Stimulated activated CD4-positive, alpha-beta T cell treated with anti-CD3 and anti-CD28 coated beads, Interleukin-2, amount 100 ng/mL, for 4 hours (primary cell): ENCODE measurements at regions not wholly inside any gene's neighbourhood (a gene's known extent, or its start where the extent isn't known, plus 50 kb on each side); places are given as distances from the start of the nearest gene placed in this dataset.

ENCODE experiments used
- DNase-seq: peaks from one replicate; pipeline ENCODE4 v3.0.0-alpha.2; 2020; ENCODE audit warnings: low read depth

DNA sequence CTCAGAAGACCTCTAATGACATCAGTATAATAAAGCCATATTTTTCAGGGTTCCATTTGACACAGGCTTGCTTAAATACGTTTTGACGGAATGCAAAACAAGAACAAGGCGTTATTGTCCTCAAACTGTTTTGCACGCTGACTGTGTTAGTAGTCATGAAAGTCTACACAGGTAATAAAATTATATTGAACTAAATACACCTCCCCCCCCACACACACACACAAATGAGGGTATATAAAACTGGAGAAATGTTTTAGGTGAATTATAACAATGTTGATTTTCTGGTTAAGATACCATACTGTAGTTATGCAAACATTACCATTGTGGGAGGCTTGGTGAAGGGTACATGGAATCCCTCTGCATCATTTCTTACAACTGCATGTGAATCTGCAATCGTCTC is 257.1 kb upstream of the ARRDC4 start:
- DNase-seq = no peak

DNA sequence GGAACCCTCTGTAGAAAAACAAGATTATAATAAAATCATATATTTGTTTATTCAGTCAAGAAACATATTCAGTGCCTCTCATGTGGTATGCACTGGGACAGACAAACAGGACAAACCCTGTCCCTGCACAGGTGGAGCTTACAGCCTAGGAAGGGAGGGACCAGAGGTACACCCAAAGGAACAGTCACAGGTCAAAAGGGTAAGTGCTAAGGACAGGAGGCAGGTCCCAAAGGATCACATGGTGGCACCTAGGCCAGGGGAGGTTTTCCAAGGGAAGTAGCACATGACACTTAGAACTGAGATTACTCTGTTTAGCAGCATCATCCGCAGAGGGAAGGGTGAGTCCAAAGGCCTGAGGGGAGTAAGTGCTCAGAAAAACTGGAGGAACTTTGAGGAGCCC is 254.4 kb upstream of the ARRDC4 start:
- DNase-seq = no peak

DNA sequence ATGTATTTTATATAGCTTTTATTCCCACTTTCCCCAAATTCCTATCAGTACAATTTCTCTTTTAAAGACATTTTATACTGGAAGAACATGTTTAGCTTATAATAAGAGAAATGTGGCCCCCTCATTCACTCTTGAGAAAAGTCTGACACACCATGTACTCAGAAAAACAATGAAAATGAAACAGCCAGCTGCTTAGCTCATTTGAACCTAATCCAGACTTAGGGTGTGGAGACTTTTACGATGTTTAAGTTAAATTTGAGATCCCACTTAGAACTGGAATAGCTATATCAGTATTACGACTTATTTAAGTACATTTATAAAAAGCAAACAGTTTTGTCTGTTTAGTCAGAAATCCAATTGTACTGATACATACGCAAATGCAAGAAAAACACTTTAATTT is 252.3 kb upstream of the ARRDC4 start:
- no peak for DNase-seq

DNA sequence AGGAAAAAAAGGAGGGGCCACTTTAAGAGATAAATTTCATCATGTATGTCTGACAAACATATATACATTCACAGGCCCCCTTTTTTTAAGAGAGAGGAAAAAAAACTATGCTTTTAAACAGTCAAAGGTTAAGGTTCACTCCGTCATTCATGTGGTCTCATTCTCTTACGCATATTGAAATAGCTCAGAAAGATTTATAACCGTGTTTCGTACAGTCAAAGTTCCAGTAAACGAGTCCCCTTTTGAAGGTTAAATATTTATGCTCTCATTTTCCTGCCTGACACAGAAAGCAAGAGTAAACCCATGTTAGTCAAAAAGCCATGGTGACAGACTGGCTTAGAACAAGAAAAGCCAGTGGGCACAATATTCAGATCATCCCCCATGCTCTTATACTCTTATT is 248.0 kb upstream of the ARRDC4 start:
- DNase-seq = no peak

DNA sequence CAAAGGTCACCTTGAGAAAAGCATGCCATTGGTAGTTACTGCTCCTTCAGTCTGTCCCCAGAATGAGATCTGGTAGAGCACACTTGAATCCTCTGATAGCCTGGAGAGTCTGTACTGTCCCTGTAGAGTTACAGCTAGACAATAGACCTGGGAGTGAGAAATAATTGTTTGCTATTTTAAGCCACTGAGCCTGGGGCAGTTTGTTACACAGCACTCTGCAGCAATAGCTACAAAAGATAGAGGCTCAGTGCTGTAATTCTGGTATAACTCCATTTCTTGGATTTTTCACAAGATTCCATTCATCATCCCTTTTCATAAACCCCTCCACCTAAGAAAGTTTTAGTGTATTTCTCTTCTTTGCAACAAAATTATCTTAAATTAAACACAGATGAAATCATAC is 242.7 kb upstream of the ARRDC4 start:
- DNase-seq = no peak

DNA sequence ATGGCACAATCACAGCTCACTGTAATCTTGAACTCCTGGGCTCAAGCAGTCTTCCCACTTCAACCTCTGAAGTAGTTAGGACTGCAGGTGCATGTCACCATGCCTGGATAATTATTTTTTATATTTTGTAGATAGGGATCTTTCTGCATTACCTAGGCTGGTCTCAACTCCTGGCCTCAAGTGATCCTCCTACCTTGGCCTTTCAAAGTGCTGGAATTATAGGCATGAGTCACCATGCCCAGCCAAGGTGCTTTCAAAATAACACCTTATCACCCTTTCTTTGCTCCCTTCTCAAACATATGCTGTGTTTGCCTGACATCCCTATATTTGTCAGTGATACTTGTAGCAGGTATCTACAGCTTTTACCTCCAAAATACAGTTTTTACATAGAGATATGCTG is 242.0 kb upstream of the ARRDC4 start:
- no peak for DNase-seq

DNA sequence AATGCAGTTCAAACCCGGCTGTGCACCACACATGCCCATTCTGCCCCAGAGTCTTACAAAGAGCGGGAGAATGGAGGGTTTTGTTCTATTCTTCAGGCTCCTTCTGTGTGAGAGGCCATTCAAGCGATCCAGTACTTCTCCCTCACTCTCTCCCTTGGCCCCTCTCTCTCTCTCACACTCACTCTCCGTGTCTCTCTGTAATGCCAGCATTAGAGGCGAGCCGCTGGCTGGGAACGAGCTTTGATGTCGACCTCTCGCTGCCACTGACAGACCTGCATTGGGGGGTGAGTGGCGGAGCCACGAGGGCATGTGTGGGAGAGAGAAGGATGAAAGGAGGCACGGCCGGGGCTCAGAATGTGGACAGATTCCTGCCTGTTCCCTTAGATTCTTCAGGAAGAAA is 231.7 kb upstream of the ARRDC4 start:
- DNase-seq = no peak

DNA sequence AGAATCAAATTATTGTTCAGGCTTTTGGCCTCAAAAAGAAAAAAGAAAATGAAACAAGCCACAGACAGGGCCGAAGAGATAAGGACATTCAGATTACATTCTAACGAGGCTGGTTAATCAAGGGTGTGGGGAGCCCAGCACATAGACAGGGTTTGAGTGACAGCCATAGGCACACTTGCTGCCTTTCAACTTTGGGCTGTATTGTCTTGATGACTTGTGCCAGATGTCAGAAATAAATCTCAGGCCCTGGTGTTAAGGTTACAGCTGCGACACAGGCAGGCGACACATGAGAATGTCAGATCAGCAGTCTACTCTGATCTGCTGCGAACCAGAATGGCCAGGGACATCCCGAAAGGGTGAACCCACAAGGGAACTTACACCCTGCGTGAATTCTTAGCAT is 231.2 kb upstream of the ARRDC4 start:
- DNase-seq = no peak

DNA sequence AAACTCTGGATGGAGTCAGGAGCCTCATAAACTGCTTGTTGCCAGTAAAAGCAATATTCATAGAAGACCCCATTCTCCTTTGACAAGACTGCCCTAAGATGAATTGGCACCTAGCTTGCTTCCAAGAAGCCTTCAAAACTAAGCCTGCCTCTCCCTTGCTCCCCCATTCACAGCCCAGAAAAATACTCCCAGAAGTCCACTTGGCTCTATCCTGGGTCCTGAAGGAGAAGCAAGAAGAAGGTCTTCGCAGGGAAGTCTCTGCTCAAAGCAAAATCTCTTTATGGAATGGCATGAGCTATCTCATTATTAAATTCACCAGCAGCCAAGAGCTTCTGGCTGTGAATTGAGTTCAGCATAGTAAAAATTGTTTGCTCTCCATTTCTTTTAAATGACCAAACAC is 230.2 kb upstream of the ARRDC4 start:
- DNase-seq = no peak

DNA sequence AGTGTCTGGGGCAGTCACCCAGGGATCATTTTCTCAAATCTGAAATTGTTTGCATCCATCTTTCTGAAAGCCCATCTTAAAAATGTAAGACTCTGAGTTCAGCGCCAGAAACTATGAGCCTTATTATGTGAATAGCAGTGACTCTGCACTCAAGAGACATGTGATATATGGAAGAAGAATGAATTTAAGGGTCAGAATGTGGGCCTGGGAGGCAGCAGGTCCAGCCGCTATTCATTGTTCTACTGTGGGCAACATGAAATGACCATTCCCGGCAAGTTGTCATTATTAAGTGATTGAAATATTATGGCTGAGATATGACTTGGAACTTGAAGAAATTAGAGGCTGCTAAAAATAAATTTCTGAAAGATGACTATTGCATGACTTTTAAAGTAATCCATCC is 228.6 kb upstream of the ARRDC4 start:
- no peak for DNase-seq

DNA sequence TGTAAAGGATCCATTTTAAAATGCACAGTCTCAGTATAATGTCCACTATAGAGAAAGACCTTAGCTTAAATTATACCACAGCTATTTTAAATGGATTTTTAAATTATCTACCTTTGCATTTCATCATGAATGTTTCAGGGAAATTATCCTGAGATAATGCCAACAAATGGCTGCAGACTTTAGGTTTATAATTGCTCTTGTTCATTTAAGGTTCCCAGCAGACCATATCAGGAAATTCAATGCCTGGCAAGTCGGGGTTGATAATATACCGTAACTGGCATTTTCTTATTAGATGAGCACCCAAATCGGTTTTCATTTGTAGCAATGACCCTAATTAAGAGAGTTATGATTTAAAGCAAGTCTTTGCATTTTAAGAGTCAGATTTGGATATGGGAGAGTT is 227.1 kb upstream of the ARRDC4 start:
- no peak for DNase-seq

DNA sequence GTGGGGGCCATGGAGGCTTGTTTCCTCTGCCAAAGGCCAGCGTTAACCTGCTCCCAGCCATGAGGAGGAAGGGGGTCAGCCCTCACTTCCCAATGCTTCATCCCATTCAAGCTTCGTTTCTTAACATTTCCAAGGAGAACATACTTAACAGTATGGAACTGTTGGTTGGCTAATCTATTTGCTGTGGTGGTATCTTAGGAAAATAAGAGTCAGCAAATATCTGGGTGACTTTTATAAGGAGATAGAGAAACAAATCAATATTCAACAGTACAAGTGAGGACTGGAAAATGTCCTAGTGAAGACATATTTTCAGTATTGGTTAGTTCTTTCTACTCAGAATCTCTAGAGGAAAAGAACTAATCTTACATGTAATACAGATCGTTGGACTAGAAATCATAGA is 223.8 kb upstream of the ARRDC4 start:
- no peak for DNase-seq

DNA sequence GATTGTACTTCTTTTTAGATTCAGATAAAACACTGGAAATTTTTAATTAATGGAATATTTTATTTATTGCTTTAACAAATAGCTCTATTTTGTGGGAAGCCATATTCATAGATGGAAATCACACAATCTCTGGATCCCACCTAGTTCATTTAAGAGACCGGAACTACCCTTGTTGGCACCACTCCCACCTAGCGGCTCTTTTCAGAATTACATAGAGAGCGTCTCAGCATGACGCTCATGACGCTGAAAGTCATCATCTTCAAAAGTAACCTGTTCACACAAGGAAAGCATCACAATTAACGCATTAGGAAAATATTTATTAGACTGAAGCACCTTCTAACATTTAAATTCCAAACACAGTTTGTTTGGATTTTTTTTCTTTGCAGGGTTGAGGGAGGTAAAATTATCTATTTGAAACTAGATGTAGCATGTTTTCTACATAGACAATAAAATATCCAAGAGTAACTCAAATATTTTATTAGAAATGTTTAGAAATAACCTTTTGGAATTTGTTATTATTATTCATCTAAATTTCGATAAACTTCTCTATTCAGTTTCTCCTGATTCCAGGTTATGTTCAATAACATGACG is 214.9 kb upstream of the ARRDC4 start:
- no peak for DNase-seq

DNA sequence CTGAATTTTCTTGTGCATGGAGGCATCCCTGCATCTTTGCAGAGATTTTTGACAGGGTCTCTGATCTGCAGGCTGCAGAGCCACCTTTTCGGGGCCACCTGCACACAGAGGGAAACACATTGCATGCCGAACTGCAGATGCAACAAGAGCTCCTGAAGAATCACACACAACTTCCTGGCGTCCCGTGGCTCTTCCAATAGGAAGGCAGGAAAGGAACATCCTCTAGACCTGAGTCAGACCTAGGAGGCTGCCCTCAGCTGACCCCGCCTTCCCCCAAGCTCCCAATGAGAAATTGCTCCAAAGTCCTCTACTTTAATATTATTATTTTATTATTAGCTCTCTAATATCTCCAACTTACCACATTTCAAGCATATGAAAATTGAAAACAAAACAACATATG is 213.2 kb upstream of the ARRDC4 start:
- no peak for DNase-seq

DNA sequence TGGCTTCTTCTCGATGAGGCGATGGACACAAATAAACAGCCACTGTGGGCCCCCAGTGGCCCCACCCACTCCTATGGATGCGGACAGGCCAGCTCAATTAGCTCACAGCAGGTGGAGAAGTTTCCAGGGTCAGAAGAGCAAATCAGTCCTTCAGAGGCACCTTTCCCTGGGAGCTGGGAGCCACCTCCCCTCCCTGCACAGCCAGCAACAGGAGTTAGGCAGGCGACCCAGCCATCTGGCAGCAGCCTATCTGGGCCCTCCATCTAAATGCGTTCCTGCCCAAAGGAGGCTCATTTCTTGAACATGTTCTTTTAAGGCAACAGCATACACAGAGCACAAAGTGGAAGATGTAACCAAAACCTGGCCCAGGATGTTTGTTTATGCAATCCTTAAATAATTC is 211.9 kb upstream of the ARRDC4 start:
- DNase-seq = no peak

DNA sequence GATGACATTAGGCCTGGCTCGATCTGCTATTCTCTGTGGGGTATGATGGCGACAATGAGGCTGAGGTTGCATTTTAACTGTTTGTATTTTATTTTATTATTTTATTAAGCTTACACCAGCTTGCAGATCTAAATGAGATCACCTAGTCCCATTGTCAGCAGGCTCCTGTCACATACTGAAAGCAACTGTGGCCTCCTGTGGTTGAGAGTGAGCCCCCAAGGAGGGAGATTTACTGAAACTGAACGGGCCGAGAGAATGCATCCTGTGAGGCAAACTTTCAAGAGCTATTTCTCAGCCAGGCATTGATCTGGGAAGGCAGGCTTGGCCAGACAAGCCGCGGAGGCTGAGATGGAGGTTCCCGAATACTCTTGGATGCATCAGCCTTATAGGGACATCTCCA is 210.4 kb upstream of the ARRDC4 start:
- DNase-seq = no peak

DNA sequence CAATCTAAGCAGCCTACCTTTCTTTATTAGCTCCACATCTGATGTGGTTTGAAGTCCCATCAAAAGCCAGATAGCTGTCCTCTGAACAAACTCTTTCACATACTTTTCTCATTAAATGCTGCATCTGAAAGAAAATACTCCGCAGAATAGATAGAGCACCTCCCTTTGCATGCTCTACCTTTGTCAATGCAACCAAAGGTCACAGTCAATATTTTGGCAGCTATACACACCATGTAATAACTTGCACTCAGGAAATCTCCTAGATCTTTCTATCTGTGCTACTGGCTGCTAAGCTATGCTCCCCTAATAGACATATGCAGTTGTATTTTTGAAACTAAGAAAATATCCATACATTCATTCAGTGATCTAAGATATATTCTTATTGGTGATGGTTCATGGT is 204.8 kb upstream of the ARRDC4 start:
- no peak for DNase-seq

DNA sequence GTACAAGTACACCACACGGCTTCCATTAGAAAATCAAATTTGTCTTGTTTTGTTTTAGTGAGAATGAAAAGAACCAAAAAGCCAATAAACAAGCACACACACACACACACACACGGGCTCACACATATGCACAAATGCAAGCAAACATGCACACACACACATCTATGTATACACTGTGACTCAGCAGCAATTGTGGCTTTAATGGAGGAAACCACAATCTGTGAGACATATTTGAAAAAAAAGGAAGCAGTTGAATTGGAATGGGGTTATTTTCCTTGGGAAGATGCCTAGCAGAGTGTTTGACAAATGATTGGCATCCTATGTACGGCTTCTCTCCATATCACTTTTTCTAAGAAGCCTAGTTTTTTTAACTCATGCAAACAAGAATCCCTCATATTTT is 201.1 kb upstream of the ARRDC4 start:
- no peak for DNase-seq

DNA sequence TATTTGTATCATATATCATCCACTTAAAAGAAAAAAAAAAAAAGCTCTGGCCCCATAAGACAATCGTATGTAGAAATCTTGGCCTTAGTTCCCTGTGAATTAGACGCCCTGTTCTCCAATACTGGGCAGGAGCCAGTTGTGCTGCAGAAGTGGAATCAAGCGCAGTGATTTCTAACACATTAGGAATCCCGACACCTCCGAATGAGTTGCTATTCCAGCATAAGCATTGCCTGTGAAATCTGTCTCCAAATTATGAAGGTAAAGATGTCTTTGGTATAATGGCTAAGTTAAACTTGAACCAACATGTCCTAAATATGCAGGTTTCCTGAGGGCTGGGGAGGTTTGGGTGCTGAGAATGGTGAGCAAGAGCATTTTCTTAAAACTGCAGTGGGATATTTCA is 199.4 kb upstream of the ARRDC4 start:
- DNase-seq = no peak

DNA sequence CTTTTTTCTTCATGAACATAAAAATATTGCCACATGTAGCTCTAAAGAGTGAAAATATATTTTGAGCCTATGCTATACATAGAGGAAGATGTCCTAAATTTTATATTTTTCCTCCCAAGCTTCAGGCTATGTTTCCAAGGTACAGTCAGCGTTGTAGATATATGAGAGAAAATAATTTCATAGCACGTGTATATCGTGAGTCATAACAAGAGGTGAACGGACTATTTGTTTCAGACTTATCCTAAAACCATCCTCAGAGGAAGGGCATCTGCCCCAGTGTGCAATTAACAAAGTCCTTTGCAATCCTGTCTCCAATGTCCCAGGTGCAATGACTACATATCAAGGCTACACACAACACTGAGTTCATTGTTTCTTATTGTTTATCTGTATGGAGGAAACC is 177.3 kb upstream of the ARRDC4 start:
- no peak for DNase-seq

DNA sequence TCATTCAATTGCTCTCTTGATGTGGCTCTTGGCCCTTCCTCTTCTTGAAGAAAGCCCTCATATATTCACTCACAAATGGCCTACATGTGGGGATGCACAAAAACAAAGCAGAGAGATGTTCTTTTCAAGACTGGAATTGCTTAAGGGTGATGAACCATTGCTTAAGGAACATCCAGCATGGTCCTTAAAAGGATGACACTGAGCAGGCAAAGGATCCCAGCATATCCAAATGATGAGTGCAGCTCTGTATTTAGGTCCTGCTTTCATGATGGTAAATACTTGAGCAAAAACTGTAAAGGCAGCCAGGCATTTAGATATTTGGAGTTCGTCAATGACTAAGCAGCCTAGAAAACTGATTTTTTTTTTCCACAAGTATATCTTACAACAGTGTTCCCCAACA is 173.8 kb upstream of the ARRDC4 start:
- DNase-seq = no peak

DNA sequence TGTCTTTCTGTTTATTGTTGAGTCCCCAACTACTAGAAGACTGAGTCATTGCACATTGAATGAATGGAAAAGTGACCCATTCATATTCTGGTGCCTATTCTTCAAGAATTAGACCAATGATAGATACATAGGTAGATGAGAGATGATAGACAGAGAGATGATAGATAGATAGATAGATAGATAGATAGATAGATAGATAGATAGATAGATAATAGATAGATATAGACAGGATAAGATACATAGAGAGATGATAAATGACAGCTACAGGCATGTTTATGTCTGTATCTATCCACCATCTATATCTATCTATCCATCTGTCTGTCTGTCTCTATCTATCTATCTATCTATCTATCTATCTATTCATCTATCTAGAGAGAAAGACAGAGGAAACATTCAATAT is 170.3 kb upstream of the ARRDC4 start:
- no peak for DNase-seq

DNA sequence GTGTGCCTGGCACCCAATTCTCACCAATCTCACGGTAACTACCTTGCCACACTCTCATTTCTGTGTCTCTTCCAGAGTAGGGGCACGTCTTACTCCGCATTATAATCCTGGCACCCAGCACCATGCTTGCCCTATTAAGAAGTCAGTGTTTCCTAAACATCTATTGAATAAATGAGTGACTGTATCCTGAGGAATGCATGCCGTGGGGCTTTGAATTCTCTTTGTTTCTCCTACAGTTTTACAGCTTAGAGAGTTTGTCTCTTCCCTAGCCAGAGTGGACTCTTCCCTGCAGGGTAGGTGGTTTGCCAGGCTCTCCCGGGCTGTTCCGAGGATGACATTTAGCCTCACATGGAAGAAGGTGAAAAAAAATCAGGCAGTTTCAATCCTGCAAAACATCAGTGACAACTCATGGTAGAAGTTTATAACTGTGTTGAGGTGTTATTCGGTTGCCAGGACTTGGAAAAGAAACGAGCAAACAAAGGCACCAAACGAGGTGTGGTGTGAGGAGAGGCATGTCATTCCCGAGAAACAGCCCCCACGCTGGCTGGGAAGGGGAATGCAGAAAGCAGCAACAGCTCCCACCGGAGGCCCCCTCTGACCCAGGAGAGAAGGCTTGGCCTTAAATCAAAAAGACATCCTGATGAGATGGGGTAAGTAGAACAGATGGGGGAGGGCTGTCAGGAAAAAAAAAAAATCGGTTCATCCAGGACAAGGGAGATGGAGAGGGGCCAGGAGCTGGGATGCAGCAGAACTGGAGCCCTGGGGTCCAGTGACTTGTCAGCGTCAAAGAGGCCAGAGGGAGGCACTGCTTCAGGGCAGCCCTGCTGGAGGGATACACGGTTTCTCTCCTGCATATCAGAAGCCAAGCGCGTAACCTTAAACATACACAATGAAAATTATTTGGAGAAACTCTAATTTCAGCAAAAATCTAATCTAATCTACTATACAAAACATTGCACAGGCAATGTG is 168.4 kb upstream of the ARRDC4 start:
- DNase-seq = no peak

DNA sequence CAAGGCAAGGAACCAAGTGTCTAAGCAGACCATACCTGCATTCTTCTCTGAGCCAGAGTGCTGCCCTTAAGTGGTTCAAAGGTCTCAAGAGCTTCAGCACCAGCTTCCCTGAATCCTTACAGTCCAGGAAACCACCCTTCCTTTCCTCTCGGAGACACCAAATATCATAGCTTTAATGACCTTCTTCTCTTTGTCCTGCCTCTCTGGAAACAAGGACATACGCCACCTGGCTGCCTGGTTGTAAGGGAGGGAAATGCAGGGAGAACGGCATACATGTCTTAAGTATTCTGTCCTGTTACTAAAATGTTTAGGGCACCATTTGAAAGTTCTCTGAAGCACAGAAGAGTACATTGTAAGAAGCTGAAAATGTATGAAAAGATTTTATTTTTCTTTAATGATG is 155.6 kb upstream of the ARRDC4 start:
- no peak for DNase-seq
